ENCODE measurements at regions not wholly inside any gene's neighbourhood (a gene's known extent, or its start where the extent isn't known, plus 50 kb on each side); places are given as distances from the start of the nearest gene placed in this dataset.

DNA sequence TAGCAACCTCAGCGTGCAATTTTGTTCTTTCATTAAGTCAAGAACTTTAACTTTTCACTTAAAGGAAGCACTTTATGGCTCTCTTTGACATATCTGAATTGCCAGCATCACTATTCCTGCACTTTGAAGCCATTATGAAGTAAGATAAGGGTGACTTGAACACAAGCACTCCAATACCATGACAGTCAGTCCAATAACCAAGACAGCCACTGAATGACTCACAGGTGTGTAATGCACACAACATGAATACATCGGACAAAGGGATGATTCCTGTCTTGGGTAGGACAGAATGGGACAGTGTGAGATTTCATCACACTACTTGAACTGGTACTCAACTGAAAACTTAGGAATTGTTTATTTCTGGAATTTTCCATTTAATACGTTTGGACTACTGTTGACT lies 233.7 kb upstream of the IPO5 start:
- no peak for TF ChIP-seq CTCF (IDR thresholded peaks at IDR 0.05; ENCODE audit: insufficient read depth, low read depth, low read length)
- no peak for TF ChIP-seq EZH2 (IDR thresholded peaks at IDR 0.05; ENCODE audit: insufficient read depth, low read length)
